SK-N-SH treated with all-trans-retinoic acid at 6 μM for 48 hours (cell line): ENCODE measurements at regions not wholly inside any gene's neighbourhood (a gene's known extent, or its start where the extent isn't known, plus 50 kb on each side); places are given as distances from the start of the nearest gene placed in this dataset.

Experiments used
- ATAC-seq: fragments of 200-7000 bp; cut with Tn5 transposase; 3 replicates; pipeline ENCODE4 v1.9.1; 2020; ENCODE audit warnings: mild to moderate bottlenecking, moderate library complexity
- ARNTL ChIP-seq: fragments of 450-650 bp; formaldehyde crosslinking; IDR thresholded peaks from 2 replicates; pipeline ENCODE4 v1.5.0; 2020; ENCODE audit warnings: low read depth, mild to moderate bottlenecking, moderate library complexity, borderline replicate concordance
- BACH2 ChIP-seq: fragments of 250-450 bp; sonication (Bioruptor Pico); IDR thresholded peaks from 2 replicates; pipeline ENCODE4 v1.9.0; 2021; ENCODE audit warnings: mild to moderate bottlenecking, borderline replicate concordance
- CSDC2 ChIP-seq: fragments of 250-450 bp; sonication (Bioruptor Pico); IDR thresholded peaks from 2 replicates; pipeline ENCODE4 v1.5.0; 2020; ENCODE audit warnings: mild to moderate bottlenecking, moderate library complexity
- ESRRG ChIP-seq: fragments of 250-450 bp; sonication (Bioruptor Pico); IDR thresholded peaks from 2 replicates; pipeline ENCODE4 v1.6.1; 2021; ENCODE audit warnings: mild to moderate bottlenecking
- GLIS3 ChIP-seq: fragments of 250-450 bp; sonication (Bioruptor Pico); IDR thresholded peaks from 2 replicates; pipeline ENCODE4 v1.5.0; 2020; ENCODE audit warnings: mild to moderate bottlenecking, moderate library complexity
- ISL1 ChIP-seq: fragments of 250-450 bp; sonication (Bioruptor Pico); IDR thresholded peaks from 2 replicates; pipeline ENCODE4 v2.1.2; 2022; ENCODE audit warnings: mild to moderate bottlenecking, moderate library complexity
- OSR1 ChIP-seq: fragments of 250-450 bp; sonication (Bioruptor Pico); IDR thresholded peaks from 2 replicates; pipeline ENCODE4 v1.8.0; 2022; ENCODE audit warnings: moderate library complexity, mild to moderate bottlenecking, inconsistent platforms
- PPARA ChIP-seq: fragments of 250-450 bp; sonication (Bioruptor Pico); IDR thresholded peaks from 2 replicates; pipeline ENCODE4 v1.5.0; 2020; ENCODE audit warnings: mild to moderate bottlenecking, borderline replicate concordance
- RARB ChIP-seq: fragments of 250-450 bp; sonication (Bioruptor Pico); IDR thresholded peaks from 2 replicates; pipeline ENCODE4 v1.8.0; 2021; ENCODE audit warnings: mild to moderate bottlenecking, moderate library complexity
- SNAI2 ChIP-seq: fragments of 250-450 bp; sonication (Bioruptor Pico); IDR thresholded peaks from 2 replicates; pipeline ENCODE4 v1.5.0; 2020; ENCODE audit warnings: mild to moderate bottlenecking, moderate library complexity
- TCF4 ChIP-seq: fragments of 250-450 bp; sonication (Bioruptor Pico); IDR thresholded peaks from 2 replicates; pipeline ENCODE4 v1.8.0; 2021; ENCODE audit warnings: mild to moderate bottlenecking, moderate library complexity, borderline replicate concordance
- TOX ChIP-seq: fragments of 250-450 bp; sonication (Bioruptor Pico); IDR thresholded peaks from 2 replicates; pipeline ENCODE4 v1.8.0; 2021; ENCODE audit warnings: mild to moderate bottlenecking, moderate library complexity, borderline replicate concordance
- ZC3H10 ChIP-seq: fragments of 250-450 bp; sonication (Bioruptor Pico); IDR thresholded peaks from 2 replicates; pipeline ENCODE4 v1.5.1; 2021; ENCODE audit warnings: mild to moderate bottlenecking, moderate library complexity
- ZFP3 ChIP-seq: fragments of 250-450 bp; sonication (Bioruptor Pico); IDR thresholded peaks from 2 replicates; pipeline ENCODE4 v1.5.0; 2020; ENCODE audit warnings: mild to moderate bottlenecking, moderate library complexity
- ZFP30 ChIP-seq: fragments of 450-650 bp; formaldehyde crosslinking; IDR thresholded peaks from 2 replicates; pipeline ENCODE4 v1.5.0; 2022; ENCODE audit warnings: mild to moderate bottlenecking, moderate library complexity
- ZNF70 ChIP-seq: fragments of 450-650 bp; formaldehyde crosslinking; IDR thresholded peaks from 2 replicates; pipeline ENCODE4 v1.5.0; 2020; ENCODE audit warnings: mild to moderate bottlenecking, moderate library complexity
- ZNF8 ChIP-seq: fragments of 450-650 bp; formaldehyde crosslinking; IDR thresholded peaks from 2 replicates; pipeline ENCODE4 v1.5.0; 2020; ENCODE audit warnings: mild to moderate bottlenecking, moderate library complexity
- TF ChIP-seq, protein P1 (sequence below): fragments of 250-450 bp; sonication (Bioruptor Pico); IDR thresholded peaks from 2 replicates; pipeline ENCODE4 v1.5.1; 2020; ENCODE audit warnings: low read depth, mild to moderate bottlenecking, moderate library complexity
- TF ChIP-seq, protein P2 (sequence below): fragments of 250-450 bp; sonication (Bioruptor Pico); IDR thresholded peaks from 2 replicates; pipeline ENCODE4 v1.8.0; 2021; ENCODE audit warnings: low read depth, mild to moderate bottlenecking, moderate library complexity, borderline replicate concordance
- TF ChIP-seq, protein P3 (sequence below): fragments of 250-450 bp; sonication (Bioruptor Pico); IDR thresholded peaks from 2 replicates; pipeline ENCODE4 v1.8.0; 2020; ENCODE audit warnings: mild to moderate bottlenecking, moderate library complexity, borderline replicate concordance
- TF ChIP-seq, protein P4 (sequence below): fragments of 250-450 bp; sonication (Bioruptor Pico); IDR thresholded peaks from 2 replicates; pipeline ENCODE4 v1.5.0; 2020; ENCODE audit warnings: mild to moderate bottlenecking, moderate library complexity

DNA sequence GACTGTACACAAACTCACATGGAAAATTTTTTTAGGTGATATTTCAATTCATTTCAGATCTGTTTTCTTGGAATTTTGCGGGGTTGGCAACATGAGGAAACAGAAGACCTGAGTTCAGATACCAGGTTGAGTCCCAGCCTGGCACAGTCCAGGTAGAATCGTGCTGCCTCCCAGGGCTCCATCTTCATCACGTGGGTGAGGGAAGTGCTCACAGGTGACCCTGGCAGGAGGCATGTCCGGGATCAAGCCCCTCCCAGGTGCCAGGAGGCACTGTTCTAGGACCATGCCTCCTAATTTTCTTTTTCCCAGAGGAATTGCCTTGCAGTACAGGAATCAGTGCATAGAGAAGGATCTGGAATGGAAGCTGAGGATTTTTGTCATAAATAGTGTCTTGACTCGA lies 318.3 kb upstream of the IRX4 start:
- TF ChIP-seq ESRRG (CRISPR knock-in tag) (no peak), RARB (CRISPR knock-in tag) (no peak), TCF4 (CRISPR knock-in tag) (no peak), ZNF8 (CRISPR knock-in tag) (no peak), ZNF70 (no peak), ZC3H10 (no peak), BACH2 (CRISPR knock-in tag) (no peak), SNAI2 (CRISPR knock-in tag) (no peak), PPARA (CRISPR knock-in tag) (no peak), OSR1 (no peak), ZFP30 (CRISPR knock-in tag) (no peak), CSDC2 (CRISPR knock-in tag) (no peak), GLIS3 (CRISPR knock-in tag) (no peak), ZFP3 (no peak), TOX (no peak), ARNTL (CRISPR knock-in tag) (no peak)
- TF ChIP-seq, protein P1, sequence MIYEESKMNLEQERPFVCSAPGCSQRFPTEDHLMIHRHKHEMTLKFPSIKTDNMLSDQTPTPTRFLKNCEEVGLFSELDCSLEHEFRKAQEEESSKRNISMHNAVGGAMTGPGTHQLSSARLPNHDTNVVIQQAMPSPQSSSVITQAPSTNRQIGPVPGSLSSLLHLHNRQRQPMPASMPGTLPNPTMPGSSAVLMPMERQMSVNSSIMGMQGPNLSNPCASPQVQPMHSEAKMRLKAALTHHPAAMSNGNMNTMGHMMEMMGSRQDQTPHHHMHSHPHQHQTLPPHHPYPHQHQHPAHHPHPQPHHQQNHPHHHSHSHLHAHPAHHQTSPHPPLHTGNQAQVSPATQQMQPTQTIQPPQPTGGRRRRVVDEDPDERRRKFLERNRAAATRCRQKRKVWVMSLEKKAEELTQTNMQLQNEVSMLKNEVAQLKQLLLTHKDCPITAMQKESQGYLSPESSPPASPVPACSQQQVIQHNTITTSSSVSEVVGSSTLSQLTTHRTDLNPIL (CRISPR knock-in tag), result no peak
- TF ChIP-seq, protein P2, sequence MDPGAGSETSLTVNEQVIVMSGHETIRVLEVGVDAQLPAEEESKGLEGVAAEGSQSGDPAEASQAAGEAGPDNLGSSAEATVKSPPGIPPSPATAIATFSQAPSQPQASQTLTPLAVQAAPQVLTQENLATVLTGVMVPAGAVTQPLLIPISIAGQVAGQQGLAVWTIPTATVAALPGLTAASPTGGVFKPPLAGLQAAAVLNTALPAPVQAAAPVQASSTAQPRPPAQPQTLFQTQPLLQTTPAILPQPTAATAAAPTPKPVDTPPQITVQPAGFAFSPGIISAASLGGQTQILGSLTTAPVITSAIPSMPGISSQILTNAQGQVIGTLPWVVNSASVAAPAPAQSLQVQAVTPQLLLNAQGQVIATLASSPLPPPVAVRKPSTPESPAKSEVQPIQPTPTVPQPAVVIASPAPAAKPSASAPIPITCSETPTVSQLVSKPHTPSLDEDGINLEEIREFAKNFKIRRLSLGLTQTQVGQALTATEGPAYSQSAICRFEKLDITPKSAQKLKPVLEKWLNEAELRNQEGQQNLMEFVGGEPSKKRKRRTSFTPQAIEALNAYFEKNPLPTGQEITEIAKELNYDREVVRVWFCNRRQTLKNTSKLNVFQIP, result no peak
- TF ChIP-seq, protein P3, sequence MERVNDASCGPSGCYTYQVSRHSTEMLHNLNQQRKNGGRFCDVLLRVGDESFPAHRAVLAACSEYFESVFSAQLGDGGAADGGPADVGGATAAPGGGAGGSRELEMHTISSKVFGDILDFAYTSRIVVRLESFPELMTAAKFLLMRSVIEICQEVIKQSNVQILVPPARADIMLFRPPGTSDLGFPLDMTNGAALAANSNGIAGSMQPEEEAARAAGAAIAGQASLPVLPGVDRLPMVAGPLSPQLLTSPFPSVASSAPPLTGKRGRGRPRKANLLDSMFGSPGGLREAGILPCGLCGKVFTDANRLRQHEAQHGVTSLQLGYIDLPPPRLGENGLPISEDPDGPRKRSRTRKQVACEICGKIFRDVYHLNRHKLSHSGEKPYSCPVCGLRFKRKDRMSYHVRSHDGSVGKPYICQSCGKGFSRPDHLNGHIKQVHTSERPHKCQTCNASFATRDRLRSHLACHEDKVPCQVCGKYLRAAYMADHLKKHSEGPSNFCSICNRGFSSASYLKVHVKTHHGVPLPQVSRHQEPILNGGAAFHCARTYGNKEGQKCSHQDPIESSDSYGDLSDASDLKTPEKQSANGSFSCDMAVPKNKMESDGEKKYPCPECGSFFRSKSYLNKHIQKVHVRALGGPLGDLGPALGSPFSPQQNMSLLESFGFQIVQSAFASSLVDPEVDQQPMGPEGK (CRISPR knock-in tag), result no peak
- no peak for ATAC-seq

DNA sequence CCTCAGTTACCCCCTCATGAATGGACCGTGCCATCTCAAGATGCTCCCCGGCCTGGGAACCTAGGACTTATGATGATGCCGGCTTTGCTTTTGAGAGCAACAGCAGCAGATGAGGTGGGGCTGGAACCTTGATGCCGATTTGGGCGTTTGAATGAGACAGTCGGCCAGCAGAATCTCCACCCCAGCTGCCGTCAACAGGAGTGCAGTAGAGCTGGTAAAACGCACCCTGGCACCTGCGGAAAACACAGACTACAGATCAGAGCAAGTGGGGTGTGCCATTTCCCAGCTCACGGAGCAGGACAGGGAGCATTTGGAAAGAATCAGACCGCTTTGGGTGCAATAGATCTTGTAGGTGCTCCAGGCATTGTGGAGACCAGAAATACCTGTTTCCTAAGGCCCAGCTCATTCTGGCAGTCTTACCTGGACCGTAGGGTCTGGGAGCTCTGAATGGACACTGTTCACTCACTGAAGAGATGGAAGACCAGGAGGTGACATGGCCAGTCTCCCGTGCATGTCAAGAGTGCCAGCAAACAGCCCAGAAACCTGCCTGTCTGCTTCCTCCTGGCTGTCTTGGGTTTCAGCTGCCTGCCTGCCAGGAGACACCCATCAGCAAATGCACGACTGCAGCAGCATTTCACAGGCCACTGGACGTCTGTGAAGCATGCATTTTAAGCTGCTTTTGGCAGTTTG lies 317.7 kb upstream of the IRX4 start:
- TF ChIP-seq, protein P3 (CRISPR knock-in tag), result no peak
- TF ChIP-seq SNAI2 (CRISPR knock-in tag), result no peak
- no peak for TF ChIP-seq ZC3H10
- no peak for TF ChIP-seq ISL1 (CRISPR knock-in tag)
- TF ChIP-seq, protein P2, result no peak
- no peak for TF ChIP-seq ZNF8 (CRISPR knock-in tag)
- TF ChIP-seq RARB (CRISPR knock-in tag), result no peak
- TF ChIP-seq, protein P4, sequence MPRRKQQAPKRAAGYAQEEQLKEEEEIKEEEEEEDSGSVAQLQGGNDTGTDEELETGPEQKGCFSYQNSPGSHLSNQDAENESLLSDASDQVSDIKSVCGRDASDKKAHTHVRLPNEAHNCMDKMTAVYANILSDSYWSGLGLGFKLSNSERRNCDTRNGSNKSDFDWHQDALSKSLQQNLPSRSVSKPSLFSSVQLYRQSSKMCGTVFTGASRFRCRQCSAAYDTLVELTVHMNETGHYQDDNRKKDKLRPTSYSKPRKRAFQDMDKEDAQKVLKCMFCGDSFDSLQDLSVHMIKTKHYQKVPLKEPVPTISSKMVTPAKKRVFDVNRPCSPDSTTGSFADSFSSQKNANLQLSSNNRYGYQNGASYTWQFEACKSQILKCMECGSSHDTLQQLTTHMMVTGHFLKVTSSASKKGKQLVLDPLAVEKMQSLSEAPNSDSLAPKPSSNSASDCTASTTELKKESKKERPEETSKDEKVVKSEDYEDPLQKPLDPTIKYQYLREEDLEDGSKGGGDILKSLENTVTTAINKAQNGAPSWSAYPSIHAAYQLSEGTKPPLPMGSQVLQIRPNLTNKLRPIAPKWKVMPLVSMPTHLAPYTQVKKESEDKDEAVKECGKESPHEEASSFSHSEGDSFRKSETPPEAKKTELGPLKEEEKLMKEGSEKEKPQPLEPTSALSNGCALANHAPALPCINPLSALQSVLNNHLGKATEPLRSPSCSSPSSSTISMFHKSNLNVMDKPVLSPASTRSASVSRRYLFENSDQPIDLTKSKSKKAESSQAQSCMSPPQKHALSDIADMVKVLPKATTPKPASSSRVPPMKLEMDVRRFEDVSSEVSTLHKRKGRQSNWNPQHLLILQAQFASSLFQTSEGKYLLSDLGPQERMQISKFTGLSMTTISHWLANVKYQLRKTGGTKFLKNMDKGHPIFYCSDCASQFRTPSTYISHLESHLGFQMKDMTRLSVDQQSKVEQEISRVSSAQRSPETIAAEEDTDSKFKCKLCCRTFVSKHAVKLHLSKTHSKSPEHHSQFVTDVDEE (CRISPR knock-in tag), result no peak
- no peak for TF ChIP-seq ARNTL (CRISPR knock-in tag)
- TF ChIP-seq GLIS3 (CRISPR knock-in tag), result no peak
- TF ChIP-seq CSDC2 (CRISPR knock-in tag), result no peak
- TF ChIP-seq ZFP3, result no peak
- no peak for TF ChIP-seq TCF4 (CRISPR knock-in tag)
- no peak for TF ChIP-seq PPARA (CRISPR knock-in tag)
- no peak for TF ChIP-seq ZNF70
- no peak for ATAC-seq
